ENCODE measurements at regions not wholly inside any gene's neighbourhood (a gene's known extent, or its start where the extent isn't known, plus 50 kb on each side); places are given as distances from the start of the nearest gene placed in this dataset.

GRCh38 chr20:23229989-23230388 lies 120.6 kb upstream of the NXT1 start:
- no peak for DNase-seq

GRCh38 chr20:23228912-23229311 lies 121.7 kb upstream of the NXT1 start:
- no peak for DNase-seq

GRCh38 chr20:23227976-23228375 lies 122.6 kb upstream of the NXT1 start:
- DNase-seq = no peak

GRCh38 chr20:23227274-23227673 lies 123.3 kb upstream of the NXT1 start:
- no peak for DNase-seq

GRCh38 chr20:23226612-23227265 lies 123.9 kb upstream of the NXT1 start:
- no peak for DNase-seq

GRCh38 chr20:23225407-23226060 lies 125.1 kb upstream of the NXT1 start:
- DNase-seq = no peak

- no peak for DNase-seq
Observed at GRCh38 chr20:23224806-23225205, 125.8 kb upstream of the NXT1 start.

GRCh38 chr20:23223908-23224580 lies 126.5 kb upstream of the NXT1 start:
- DNase-seq = no peak

GRCh38 chr20:23222531-23223200 lies 127.9 kb upstream of the NXT1 start:
- DNase-seq = no peak

- DNase-seq = no peak
Observed at GRCh38 chr20:23217023-23217422, 130.9 kb upstream of the CD93 start.

GRCh38 chr20:23215344-23215995 lies 129.3 kb upstream of the CD93 start:
- DNase-seq = no peak

GRCh38 chr20:23214903-23215302 lies 128.8 kb upstream of the CD93 start:
- DNase-seq = no peak

GRCh38 chr20:23212464-23212995 lies 126.4 kb upstream of the CD93 start:
- DNase-seq = no peak

GRCh38 chr20:23212011-23212410 lies 125.9 kb upstream of the CD93 start:
- no peak for DNase-seq

- DNase-seq = no peak
Observed at GRCh38 chr20:23211164-23211563, 125.0 kb upstream of the CD93 start.

- DNase-seq = no peak
Observed at GRCh38 chr20:23207826-23208540, 121.9 kb upstream of the CD93 start.

GRCh38 chr20:23206995-23207394 lies 120.9 kb upstream of the CD93 start:
- no peak for DNase-seq

GRCh38 chr20:23206061-23206460 lies 119.9 kb upstream of the CD93 start:
- no peak for DNase-seq

GRCh38 chr20:23205611-23206041 lies 119.5 kb upstream of the CD93 start:
- no peak for DNase-seq

- no peak for DNase-seq
Observed at GRCh38 chr20:23205211-23205610, 119.1 kb upstream of the CD93 start.

- no peak for DNase-seq
Observed at GRCh38 chr20:23203951-23204730, 118.0 kb upstream of the CD93 start.

Data from NCI-H526 treated with DMSO at 0.1 percent for 48 hours (cell line).